DND-41 (cell line): ENCODE measurements at regions not wholly inside any gene's neighbourhood (a gene's known extent, or its start where the extent isn't known, plus 50 kb on each side); places are given as distances from the start of the nearest gene placed in this dataset.
"Not testable (repeated sequence)": the region's sequence is repeated elsewhere in the genome, so short reads cannot be mapped to it uniquely, and the experiment has no call there.

Source experiments
- ATAC-seq: fragments of 200-7000 bp; cut with Tn5 transposase; 3 replicates; pipeline ENCODE4 v1.9.1; 2021; ENCODE audit warnings: low read depth; ENCODE audit not compliant: insufficient read depth
- DNase-seq: peaks from one replicate; pipeline ENCODE4 v3.0.0-alpha.2; 2020
- H2AFZ ChIP-seq: 2 replicates; pipeline ENCODE4 v1.6.0; 2012; ENCODE audit warnings: low read depth, low read length
- H3K27ac ChIP-seq: 2 replicates; pipeline ENCODE4 v1.5.1; 2012; ENCODE audit warnings: low read length, inconsistent platforms
- H3K27me3 ChIP-seq: fragments of 200-600 bp; sonication (generic); 2 replicates; pipeline ENCODE4 v1.6.0; 2012; ENCODE audit warnings: low read length, mild to moderate bottlenecking, inconsistent platforms; ENCODE audit not compliant: insufficient read depth, poor library complexity
- H3K36me3 ChIP-seq: 2 replicates; pipeline ENCODE4 v1.5.1; 2012; ENCODE audit warnings: low read length, inconsistent platforms; ENCODE audit not compliant: insufficient read depth
- H3K4me1 ChIP-seq: 2 replicates; pipeline ENCODE4 v1.5.1; 2012; ENCODE audit warnings: mild to moderate bottlenecking, low read length; ENCODE audit not compliant: insufficient read depth
- H3K4me2 ChIP-seq: 2 replicates; pipeline ENCODE4 v1.6.0; 2012; ENCODE audit warnings: mild to moderate bottlenecking, moderate library complexity, low read length, inconsistent platforms; ENCODE audit not compliant: insufficient read depth
- H3K4me3 ChIP-seq, 2 experiments: fragments of 200-600 bp in 1 of 2; shearing (Covaris generic) in 1 of 2; 2 replicates each; pipeline ENCODE4 v1.5.1; 2012 to 2016; ENCODE audit warnings: inconsistent platforms in 2 of 2, low read length in 2 of 2, mild to moderate bottlenecking in 2 of 2, low read depth in 1 of 2, moderate library complexity in 1 of 2
- H3K79me2 ChIP-seq: 2 replicates; pipeline ENCODE4 v1.6.0; 2012; ENCODE audit warnings: low read length, inconsistent platforms; ENCODE audit not compliant: insufficient read depth
- H3K9ac ChIP-seq: 2 replicates; pipeline ENCODE4 v1.6.0; 2012; ENCODE audit warnings: low read depth, mild to moderate bottlenecking, inconsistent platforms, low read length, moderate library complexity
- H3K9me3 ChIP-seq: 2 replicates; pipeline ENCODE4 v1.5.1; 2012; ENCODE audit warnings: low read length, moderate library complexity, mild to moderate bottlenecking, inconsistent platforms; ENCODE audit not compliant: insufficient read depth, severe bottlenecking
- H4K20me1 ChIP-seq: 2 replicates; pipeline ENCODE4 v1.6.0; 2012; ENCODE audit warnings: low read length; ENCODE audit not compliant: insufficient read depth
- EZH2 ChIP-seq: IDR thresholded peaks from 3 replicates; pipeline ENCODE4 v1.6.1; 2012; ENCODE audit warnings: borderline replicate concordance, low read depth, mild to moderate bottlenecking, moderate library complexity, low read length, inconsistent platforms; ENCODE audit not compliant: severe bottlenecking
- TF ChIP-seq, protein P1 (sequence below): IDR thresholded peaks from 2 replicates; pipeline ENCODE4 v1.5.1; 2012; ENCODE audit warnings: borderline replicate concordance, low read length, moderate library complexity, mild to moderate bottlenecking; ENCODE audit not compliant: poor library complexity, severe bottlenecking; ENCODE audit errors: extremely low read depth

DNA sequence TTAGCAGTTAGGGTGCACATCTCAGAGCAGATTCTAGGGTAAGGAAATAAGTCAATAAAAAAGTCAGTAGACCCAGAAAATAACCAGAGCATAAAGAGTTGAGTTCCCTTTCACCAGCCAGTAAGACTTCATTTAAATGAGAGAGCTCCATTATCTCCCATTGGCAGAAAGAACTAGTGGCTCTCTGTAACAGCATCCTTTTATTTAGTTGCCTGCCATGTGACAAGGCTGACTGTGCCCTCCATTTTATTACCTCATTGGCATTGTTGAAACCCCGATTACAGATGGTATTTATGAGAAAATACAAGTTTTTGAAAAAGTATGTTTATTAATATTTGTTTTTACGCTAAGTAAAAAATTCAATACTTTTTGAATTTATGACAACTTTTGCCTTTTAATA lies 859.5 kb upstream of the NDST4 start:
- Histone ChIP-seq H3K36me3 (no peaks in the 10 kb centered on the region), H3K9ac (no peak overlapping the region), H3K4me3 (no peak overlapping the region), H4K20me1 (no peaks in the 10 kb centered on the region), H2AFZ (no peak overlapping the region), H3K27ac (no peak overlapping the region), H3K9me3 (no peaks in the 10 kb centered on the region), H3K27me3 (no peaks in the 10 kb centered on the region), H3K4me1 (no peaks in the 10 kb centered on the region), H3K79me2 (no peaks in the 10 kb centered on the region), H3K4me2 (no peak overlapping the region)
- no peak for ATAC-seq
- no peak for DNase-seq
- TF ChIP-seq, protein P1, sequence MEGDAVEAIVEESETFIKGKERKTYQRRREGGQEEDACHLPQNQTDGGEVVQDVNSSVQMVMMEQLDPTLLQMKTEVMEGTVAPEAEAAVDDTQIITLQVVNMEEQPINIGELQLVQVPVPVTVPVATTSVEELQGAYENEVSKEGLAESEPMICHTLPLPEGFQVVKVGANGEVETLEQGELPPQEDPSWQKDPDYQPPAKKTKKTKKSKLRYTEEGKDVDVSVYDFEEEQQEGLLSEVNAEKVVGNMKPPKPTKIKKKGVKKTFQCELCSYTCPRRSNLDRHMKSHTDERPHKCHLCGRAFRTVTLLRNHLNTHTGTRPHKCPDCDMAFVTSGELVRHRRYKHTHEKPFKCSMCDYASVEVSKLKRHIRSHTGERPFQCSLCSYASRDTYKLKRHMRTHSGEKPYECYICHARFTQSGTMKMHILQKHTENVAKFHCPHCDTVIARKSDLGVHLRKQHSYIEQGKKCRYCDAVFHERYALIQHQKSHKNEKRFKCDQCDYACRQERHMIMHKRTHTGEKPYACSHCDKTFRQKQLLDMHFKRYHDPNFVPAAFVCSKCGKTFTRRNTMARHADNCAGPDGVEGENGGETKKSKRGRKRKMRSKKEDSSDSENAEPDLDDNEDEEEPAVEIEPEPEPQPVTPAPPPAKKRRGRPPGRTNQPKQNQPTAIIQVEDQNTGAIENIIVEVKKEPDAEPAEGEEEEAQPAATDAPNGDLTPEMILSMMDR, result no peak
- no peak for TF ChIP-seq EZH2

DNA sequence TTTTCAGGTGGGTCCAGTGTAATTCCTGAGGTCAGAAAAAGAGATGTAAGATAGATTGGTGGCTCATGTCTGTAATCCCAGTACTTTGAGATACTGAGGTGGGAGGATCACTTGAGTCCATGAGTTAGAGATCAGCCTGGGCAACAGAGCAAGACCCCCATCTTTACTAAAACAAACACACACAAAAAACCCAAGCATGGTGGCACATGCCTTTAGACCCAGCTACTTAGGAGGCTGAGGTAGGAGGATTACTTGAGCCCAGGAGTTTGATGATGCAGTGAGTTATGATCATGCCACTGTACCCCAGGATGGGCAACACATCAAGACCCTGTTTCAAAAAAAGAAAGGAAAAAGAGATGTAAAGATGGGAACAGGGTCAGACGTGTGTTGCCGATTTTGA lies 857.4 kb upstream of the NDST4 start:
- TF ChIP-seq, protein P1, result no peak
- no peak for TF ChIP-seq EZH2
- no peak for ATAC-seq
- Histone ChIP-seq H3K36me3 (no peaks in the 10 kb centered on the region), H3K9me3 (no peaks in the 10 kb centered on the region), H3K27ac (no peak overlapping the region), H3K27me3 (no peaks in the 10 kb centered on the region), H3K4me3 (no peak overlapping the region), H4K20me1 (no peaks in the 10 kb centered on the region), H2AFZ (no peak overlapping the region), H3K9ac (no peak overlapping the region), H3K79me2 (no peaks in the 10 kb centered on the region), H3K4me1 (no peaks in the 10 kb centered on the region), H3K4me2 (no peak overlapping the region)
- DNase-seq, result no peak

DNA sequence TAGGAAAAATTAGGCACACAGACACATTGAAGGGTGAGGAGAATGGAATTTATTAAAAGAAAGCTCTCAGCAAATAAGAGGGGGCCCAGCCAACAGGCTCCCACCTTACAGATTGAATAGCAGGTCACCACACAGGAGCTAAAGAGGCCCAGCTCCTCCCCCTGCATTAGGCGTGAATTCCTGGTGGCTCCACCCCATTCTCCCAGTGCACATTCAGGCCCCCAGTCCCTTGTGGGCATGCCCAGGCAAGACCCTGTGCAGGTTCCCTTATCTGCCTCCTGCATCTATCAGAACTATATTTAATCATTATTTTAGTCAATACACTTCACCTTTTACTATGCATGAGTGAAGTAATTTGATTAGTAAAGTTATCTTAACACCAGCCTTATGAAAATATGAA lies 856.3 kb upstream of the NDST4 start:
- no peaks in the 10 kb centered on the region for H3K9me3 ChIP-seq
- H3K4me2 ChIP-seq, result no peak overlapping the region
- no peak overlapping the region for H3K9ac ChIP-seq
- H3K27me3 ChIP-seq, result no peaks in the 10 kb centered on the region
- TF ChIP-seq EZH2, result no peak
- TF ChIP-seq, protein P1, result no peak
- DNase-seq (no peak), ATAC-seq (no peak)
- no peak overlapping the region for H3K27ac ChIP-seq
- H3K4me1 ChIP-seq, result no peaks in the 10 kb centered on the region
- H3K4me3 ChIP-seq, result no peak overlapping the region
- H3K79me2 ChIP-seq, result no peaks in the 10 kb centered on the region
- no peak overlapping the region for H2AFZ ChIP-seq
- H3K36me3 ChIP-seq, result no peaks in the 10 kb centered on the region
- H4K20me1 ChIP-seq, result no peaks in the 10 kb centered on the region

DNA sequence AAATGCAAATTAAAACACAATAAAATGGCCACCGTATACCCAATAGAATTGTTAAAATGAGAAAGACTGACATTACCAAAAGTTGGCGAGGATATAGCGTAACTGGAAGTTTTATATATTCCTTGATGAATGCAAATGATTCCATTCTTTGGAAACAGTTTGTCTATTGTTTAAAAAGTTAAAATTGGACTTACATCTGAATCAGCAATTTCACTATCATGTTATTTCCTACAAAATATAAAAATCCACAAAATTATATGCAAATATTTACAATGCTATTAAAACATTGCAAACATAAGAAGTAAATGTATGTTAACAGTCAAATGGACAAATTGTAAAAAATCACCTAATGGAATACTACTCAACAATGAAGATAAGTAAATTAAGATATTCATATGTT lies 852.2 kb upstream of the NDST4 start:
- ATAC-seq, result no peak
- no peak for TF ChIP-seq EZH2
- TF ChIP-seq, protein P1, result no peak

DNA sequence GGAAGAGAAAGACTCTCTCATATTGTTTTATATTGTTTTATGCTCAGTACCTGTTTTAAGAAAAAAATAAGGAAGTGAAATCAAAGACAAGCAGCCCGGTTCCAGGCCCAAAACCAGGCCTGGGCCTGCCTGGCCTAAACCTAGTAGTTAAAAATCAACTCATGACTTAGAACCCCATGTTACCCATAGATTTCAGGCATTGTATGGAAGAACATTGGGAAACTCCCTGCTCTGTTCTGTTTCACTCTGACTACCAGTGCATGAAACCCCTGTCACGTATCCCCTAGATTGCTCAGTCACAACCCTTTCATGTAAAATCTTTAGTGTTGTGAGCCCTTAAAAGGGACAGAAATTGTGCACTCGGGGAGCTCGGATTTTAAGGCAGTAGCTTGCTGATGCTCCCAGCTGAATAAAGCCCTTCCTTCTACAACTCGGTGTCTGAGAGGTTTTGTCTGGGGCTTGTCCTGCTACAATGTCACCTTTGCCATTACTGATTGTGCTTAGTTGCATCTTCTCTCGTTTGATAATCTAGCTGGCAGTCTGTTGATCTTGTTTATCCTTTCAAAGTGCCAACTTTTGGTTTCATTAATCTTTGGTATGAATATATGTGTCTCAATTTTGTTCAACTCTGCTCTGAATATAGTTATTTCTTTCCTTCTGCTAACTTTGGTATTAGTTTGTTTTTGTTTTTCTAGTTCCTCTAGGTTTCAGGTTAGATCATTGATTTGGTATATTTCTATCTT lies 842.8 kb upstream of the NDST4 start:
- not testable (repeated sequence) for H3K4me2 ChIP-seq, H3K36me3 ChIP-seq, H4K20me1 ChIP-seq, H3K27me3 ChIP-seq, H3K9ac ChIP-seq, H2AFZ ChIP-seq, H3K4me3 ChIP-seq, H3K9me3 ChIP-seq, DNase-seq, ATAC-seq, H3K79me2 ChIP-seq, H3K4me1 ChIP-seq, H3K27ac ChIP-seq

More for the DNA sequence above, 852.2 kb upstream of the NDST4 start:
- H3K4me2 ChIP-seq, result no peak overlapping the region
- no peaks in the 10 kb centered on the region for H3K79me2 ChIP-seq
- H2AFZ ChIP-seq, result no peak overlapping the region
- H3K27me3 ChIP-seq, result no peaks in the 10 kb centered on the region
- H3K4me3 ChIP-seq, result no peak overlapping the region
- H3K9ac ChIP-seq, result no peak overlapping the region
- H3K27ac ChIP-seq, result no peak overlapping the region
- H4K20me1 ChIP-seq, result no peaks in the 10 kb centered on the region
- H3K36me3 ChIP-seq, result no peaks in the 10 kb centered on the region
- DNase-seq, result no peak
- no peaks in the 10 kb centered on the region for H3K4me1 ChIP-seq
- H3K9me3 ChIP-seq, result no peaks in the 10 kb centered on the region
